GM12872 (cell line): ENCODE measurements at regions not wholly inside any gene's neighbourhood (a gene's known extent, or its start where the extent isn't known, plus 50 kb on each side); places are given as distances from the start of the nearest gene placed in this dataset.

Experiments
- TF ChIP-seq, protein P1 (sequence below): IDR thresholded peaks from 3 replicates; pipeline ENCODE4 v1.5.1; 2011; ENCODE audit warnings: low read depth, mild to moderate bottlenecking, low read length, moderate library complexity; ENCODE audit not compliant: insufficient read depth

DNA sequence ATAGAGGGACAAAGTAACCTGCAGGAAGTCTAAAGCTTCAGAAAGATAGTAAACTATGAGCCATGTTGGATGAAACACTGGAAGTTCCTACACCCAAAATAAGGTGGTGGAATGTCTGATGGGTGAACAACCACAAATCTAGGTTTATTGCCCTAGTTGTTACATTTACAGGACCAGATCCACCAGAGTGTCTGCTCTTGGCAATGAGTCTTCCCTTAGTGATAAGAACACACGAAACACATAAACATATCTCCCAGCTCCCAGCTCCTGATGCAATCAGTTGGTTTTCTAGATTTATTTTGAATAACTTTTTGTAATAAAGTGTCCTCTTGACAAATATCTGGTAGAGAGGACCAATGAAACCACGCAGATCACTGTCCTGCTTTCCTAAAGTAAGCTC is 329.7 kb upstream of the WWC1 start:
- TF ChIP-seq, protein P1, sequence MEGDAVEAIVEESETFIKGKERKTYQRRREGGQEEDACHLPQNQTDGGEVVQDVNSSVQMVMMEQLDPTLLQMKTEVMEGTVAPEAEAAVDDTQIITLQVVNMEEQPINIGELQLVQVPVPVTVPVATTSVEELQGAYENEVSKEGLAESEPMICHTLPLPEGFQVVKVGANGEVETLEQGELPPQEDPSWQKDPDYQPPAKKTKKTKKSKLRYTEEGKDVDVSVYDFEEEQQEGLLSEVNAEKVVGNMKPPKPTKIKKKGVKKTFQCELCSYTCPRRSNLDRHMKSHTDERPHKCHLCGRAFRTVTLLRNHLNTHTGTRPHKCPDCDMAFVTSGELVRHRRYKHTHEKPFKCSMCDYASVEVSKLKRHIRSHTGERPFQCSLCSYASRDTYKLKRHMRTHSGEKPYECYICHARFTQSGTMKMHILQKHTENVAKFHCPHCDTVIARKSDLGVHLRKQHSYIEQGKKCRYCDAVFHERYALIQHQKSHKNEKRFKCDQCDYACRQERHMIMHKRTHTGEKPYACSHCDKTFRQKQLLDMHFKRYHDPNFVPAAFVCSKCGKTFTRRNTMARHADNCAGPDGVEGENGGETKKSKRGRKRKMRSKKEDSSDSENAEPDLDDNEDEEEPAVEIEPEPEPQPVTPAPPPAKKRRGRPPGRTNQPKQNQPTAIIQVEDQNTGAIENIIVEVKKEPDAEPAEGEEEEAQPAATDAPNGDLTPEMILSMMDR = no peak

DNA sequence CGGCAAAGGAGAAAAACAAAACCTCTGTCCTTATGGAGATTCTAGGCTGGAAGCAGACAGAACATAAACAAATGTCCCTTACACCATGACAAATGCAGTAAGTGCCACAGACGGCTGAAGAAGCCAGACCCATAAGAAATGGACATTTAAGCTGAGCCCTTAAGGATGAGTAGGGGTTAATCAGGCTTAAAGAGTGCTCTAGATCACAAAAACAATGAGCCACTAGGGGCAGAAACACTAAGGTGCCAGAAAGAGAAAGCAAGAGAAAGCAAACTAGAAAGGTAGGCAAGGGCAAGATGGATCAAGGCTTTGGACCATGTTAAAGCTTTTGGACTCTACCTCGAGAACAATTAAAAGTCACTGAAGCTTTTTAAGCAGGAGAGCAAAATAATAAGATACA is 326.9 kb upstream of the WWC1 start:
- TF ChIP-seq, protein P1 = 0 out of 3 replicates have a peak, but pooled peaks have one; percentile 13

DNA sequence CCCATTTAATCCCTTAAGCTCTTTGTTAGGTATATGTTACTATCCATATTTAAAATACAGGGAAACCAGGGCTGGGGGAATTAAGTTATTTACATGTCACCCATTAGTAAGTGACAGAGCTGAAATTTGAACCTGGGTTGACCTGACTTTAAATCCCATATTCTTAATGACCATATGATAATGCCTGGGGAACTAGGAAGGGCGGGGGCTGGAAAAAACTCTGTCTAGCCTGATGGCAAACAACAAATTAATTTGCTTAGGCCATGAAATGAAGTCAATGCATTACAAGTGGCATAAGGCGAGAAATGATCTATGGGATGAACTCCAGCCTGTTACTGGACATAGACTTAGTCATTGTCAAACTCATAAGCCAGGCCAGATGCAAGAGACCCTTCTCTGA is 325.7 kb upstream of the WWC1 start:
- TF ChIP-seq, protein P1 = no peak

DNA sequence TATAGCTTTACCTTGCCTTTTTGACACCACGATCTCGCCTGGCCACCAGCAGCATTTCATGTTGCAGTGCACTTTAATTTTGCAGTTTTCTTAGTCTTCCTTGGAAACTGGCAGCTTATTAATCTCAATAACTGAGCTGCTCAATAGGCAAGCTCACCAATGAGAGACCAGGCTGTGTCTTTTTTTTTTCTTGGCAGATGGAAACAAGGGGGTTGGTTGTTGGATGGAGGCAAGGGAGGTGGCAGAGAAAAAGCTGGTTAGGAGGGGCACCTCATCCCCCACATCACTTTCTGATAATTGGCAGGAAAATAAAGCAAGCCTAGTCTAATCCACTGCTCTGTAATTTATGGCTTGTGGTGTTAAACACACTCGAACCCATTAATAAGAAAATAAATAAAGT is 324.5 kb upstream of the WWC1 start:
- TF ChIP-seq, protein P1 = no peak

DNA sequence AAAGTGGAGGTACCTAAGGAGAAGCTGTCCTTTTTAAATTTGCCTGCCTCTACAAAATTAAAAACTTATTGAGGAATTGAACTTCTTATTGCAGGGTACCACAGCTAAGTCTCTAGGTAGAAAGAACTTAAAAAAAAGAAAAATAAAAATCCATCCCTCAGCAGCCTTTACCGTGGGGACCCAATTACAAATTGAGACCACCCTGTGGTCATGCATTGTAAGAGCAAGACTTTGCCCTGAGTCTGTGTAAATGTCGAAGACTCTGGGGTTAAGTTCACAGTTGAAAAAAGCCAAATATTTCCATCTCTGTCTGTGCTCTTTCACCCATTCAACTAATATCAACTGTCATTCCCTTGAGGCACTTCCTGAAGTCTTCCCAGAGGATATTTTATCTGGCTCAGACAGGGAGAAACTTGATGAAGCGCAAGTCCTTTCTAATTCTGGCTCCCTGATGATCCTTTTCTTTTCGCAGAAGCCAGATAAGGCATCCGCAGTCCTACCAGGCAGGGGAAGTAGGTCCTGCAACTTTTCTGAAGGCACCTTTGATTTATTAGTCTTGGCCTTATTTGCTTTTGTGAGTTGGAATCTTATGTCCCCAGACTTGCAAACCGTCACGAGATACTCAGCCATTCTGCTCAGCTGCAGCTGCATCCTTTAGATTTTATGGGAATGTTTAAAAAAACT is 323.8 kb upstream of the WWC1 start:
- TF ChIP-seq, protein P1 = no peak

DNA sequence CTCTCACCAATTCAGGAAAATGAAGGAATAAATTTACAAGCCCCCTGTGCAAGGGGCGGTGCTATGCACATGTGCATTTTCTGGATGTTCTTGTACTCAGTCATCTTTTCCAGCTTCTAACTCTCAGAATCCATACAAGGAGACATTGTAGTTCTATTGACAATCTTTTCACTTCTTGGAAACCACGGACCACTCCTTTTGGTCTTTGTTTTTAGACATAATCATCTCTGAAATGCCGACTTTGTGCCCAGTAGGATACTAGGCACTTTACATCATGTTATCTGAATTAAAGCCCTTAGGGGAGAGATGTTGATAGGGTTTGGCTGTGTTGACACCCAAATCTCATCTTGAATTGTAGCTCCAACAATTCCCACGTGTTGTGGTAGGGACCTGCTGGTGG is 322.6 kb upstream of the WWC1 start:
- TF ChIP-seq, protein P1 = no peak

DNA sequence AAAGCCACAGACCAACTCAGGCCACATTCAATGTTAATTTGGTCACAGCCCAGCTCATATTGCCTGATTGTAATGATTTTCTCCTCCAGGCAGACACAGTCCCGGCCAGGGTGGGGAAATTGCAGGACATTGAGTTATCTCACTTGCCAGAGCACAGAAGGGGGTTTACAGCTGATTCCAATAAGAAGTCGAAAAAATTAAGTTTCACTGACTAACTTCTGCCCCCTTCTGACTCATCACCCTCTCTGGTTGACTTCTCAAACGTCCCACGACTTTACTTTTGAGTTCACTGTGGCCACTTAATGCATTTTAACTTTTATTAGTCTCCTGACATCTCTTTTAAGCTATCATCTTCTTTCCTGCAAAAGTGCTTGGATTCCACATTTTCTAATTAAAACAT is 321.4 kb upstream of the WWC1 start:
- TF ChIP-seq, protein P1 = no peak
